HepG2 (cell line): ENCODE measurements at regions not wholly inside any gene's neighbourhood (a gene's known extent, or its start where the extent isn't known, plus 50 kb on each side); places are given as distances from the start of the nearest gene placed in this dataset.
A peak's percentile ranks its signal among the peaks of the same experiment; 100 is the strongest.

ENCODE experiments used
- DMAP1 ChIP-seq: IDR thresholded peaks from 2 replicates; pipeline ENCODE4 v1.6.1; 2016
- ETV5 ChIP-seq: IDR thresholded peaks from 2 replicates; pipeline ENCODE4 v1.6.1; 2018; ENCODE audit warnings: missing biosample characterization, missing genetic modification reagents, inconsistent platforms, borderline replicate concordance
- GTF3A ChIP-seq: sonication (generic); formaldehyde crosslinking; conservative IDR thresholded peaks from 2 replicates; pipeline ENCODE4 v1.4.0; 2020; ENCODE audit warnings: mild to moderate bottlenecking, missing genetic modification reagents
- HIC2 ChIP-seq: sonication (generic); formaldehyde crosslinking; IDR thresholded peaks from 2 replicates; pipeline ENCODE4 v1.9.0; 2022; ENCODE audit warnings: low read depth, missing genetic modification reagents
- ISL2 ChIP-seq: sonication (generic); formaldehyde crosslinking; IDR thresholded peaks from 2 replicates; pipeline ENCODE4 v1.5.0; 2020; ENCODE audit warnings: missing genetic modification reagents
- MXD1 ChIP-seq: sonication (generic); formaldehyde crosslinking; IDR thresholded peaks from 2 replicates; pipeline ENCODE4 v1.4.0; 2020; ENCODE audit warnings: mild to moderate bottlenecking, missing genetic modification reagents
- ZC3H13 ChIP-seq: sonication (generic); formaldehyde crosslinking; IDR thresholded peaks from 2 replicates; pipeline ENCODE4 v1.8.1; 2023; ENCODE audit warnings: mild to moderate bottlenecking, missing genetic modification reagents, moderate library complexity
- ZNF609 ChIP-seq: sonication (generic); formaldehyde crosslinking; IDR thresholded peaks from 2 replicates; pipeline ENCODE4 v1.4.0; 2020; ENCODE audit warnings: mild to moderate bottlenecking, missing genetic modification reagents, borderline replicate concordance
- ZNF746 ChIP-seq: sonication (generic); formaldehyde crosslinking; IDR thresholded peaks from 2 replicates; pipeline ENCODE4 v1.8.0; 2022; ENCODE audit warnings: mild to moderate bottlenecking, missing genetic modification reagents
- ZNF768 ChIP-seq: sonication (generic); formaldehyde crosslinking; IDR thresholded peaks from 2 replicates; pipeline ENCODE4 v1.4.0; 2020; ENCODE audit warnings: missing genetic modification reagents
- TF ChIP-seq, protein P1 (sequence below): sonication (generic); formaldehyde crosslinking; IDR thresholded peaks from 2 replicates; pipeline ENCODE4 v1.5.0; 2020; ENCODE audit warnings: missing genetic modification reagents
- TF ChIP-seq, protein P2 (sequence below): sonication (generic); formaldehyde crosslinking; conservative IDR thresholded peaks from 2 replicates; pipeline ENCODE4 v1.4.0; 2020; ENCODE audit warnings: missing genetic modification reagents
- TF ChIP-seq, protein P3 (sequence below): fragments of 450-650 bp; IDR thresholded peaks from 2 replicates; pipeline ENCODE4 v1.6.1; 2016
- TF ChIP-seq, protein P4 (sequence below): conservative IDR thresholded peaks from 2 replicates; pipeline ENCODE4 v1.6.1; 2018; ENCODE audit warnings: missing genetic modification reagents

DNA sequence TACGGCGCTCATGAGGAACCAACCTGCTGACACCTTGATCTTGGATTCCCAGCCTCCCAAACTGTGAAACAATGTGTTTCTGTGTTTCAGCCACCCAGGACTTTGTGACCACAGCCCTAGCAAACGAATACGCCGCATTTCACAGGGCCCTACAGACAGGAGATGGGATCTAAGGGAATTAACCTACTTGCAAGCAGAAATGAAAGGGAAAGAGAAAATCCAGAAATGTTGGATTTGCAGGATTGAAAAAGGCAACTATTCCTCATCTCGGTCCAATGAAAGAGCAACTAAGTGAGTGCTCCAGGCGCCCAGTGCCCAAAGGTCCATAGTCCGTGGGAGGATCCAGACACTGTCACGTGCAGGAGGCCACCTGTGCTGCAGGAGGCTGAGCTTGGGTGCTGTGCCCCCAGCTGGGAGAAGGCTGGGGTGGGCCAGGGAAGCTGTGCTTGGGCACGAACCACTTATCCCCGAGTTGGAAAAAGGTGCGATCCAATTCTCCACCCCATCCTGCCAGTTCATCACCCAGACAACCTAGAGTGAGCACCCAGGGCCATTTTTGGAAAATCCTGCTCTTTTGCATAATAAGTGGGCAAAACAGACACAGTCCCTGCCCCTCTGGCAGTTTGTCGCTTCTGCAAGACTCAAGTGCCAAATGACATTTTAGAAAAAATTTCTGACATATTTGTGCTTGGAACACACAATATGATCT, 177.9 kb downstream of the C9orf50 start (continued):
- TF ChIP-seq, protein P1, sequence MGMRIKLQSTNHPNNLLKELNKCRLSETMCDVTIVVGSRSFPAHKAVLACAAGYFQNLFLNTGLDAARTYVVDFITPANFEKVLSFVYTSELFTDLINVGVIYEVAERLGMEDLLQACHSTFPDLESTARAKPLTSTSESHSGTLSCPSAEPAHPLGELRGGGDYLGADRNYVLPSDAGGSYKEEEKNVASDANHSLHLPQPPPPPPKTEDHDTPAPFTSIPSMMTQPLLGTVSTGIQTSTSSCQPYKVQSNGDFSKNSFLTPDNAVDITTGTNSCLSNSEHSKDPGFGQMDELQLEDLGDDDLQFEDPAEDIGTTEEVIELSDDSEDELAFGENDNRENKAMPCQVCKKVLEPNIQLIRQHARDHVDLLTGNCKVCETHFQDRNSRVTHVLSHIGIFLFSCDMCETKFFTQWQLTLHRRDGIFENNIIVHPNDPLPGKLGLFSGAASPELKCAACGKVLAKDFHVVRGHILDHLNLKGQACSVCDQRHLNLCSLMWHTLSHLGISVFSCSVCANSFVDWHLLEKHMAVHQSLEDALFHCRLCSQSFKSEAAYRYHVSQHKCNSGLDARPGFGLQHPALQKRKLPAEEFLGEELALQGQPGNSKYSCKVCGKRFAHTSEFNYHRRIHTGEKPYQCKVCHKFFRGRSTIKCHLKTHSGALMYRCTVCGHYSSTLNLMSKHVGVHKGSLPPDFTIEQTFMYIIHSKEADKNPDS: no peak
- no peak for TF ChIP-seq GTF3A (CRISPR knock-in tag)
- TF ChIP-seq, protein P2, sequence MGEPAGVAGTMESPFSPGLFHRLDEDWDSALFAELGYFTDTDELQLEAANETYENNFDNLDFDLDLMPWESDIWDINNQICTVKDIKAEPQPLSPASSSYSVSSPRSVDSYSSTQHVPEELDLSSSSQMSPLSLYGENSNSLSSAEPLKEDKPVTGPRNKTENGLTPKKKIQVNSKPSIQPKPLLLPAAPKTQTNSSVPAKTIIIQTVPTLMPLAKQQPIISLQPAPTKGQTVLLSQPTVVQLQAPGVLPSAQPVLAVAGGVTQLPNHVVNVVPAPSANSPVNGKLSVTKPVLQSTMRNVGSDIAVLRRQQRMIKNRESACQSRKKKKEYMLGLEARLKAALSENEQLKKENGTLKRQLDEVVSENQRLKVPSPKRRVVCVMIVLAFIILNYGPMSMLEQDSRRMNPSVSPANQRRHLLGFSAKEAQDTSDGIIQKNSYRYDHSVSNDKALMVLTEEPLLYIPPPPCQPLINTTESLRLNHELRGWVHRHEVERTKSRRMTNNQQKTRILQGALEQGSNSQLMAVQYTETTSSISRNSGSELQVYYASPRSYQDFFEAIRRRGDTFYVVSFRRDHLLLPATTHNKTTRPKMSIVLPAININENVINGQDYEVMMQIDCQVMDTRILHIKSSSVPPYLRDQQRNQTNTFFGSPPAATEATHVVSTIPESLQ: 0 out of 2 replicates have a peak, but pooled peaks have one; percentile 32
- no peak for TF ChIP-seq ZC3H13 (CRISPR knock-in tag)
- TF ChIP-seq ZNF746 (CRISPR knock-in tag): peak; percentile 69
- TF ChIP-seq, protein P3, sequence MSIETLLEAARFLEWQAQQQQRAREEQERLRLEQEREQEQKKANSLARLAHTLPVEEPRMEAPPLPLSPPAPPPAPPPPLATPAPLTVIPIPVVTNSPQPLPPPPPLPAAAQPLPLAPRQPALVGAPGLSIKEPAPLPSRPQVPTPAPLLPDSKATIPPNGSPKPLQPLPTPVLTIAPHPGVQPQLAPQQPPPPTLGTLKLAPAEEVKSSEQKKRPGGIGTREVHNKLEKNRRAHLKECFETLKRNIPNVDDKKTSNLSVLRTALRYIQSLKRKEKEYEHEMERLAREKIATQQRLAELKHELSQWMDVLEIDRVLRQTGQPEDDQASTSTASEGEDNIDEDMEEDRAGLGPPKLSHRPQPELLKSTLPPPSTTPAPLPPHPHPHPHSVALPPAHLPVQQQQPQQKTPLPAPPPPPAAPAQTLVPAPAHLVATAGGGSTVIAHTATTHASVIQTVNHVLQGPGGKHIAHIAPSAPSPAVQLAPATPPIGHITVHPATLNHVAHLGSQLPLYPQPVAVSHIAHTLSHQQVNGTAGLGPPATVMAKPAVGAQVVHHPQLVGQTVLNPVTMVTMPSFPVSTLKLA: no peak
- TF ChIP-seq HIC2 (CRISPR knock-in tag): peak; percentile 83
- TF ChIP-seq ZNF609 (CRISPR knock-in tag): peak; percentile 75; the same call in 1 of the 2 replicates
- TF ChIP-seq ZNF768 (CRISPR knock-in tag): peak; percentile 65; the same call in 1 of the 2 replicates
- TF ChIP-seq DMAP1 (CRISPR knock-in tag): peak; percentile 76; the same call in 1 of the 2 replicates
- TF ChIP-seq ISL2 (CRISPR knock-in tag): peak; percentile 37; the same call in 1 of the 2 replicates
- TF ChIP-seq, protein P4, sequence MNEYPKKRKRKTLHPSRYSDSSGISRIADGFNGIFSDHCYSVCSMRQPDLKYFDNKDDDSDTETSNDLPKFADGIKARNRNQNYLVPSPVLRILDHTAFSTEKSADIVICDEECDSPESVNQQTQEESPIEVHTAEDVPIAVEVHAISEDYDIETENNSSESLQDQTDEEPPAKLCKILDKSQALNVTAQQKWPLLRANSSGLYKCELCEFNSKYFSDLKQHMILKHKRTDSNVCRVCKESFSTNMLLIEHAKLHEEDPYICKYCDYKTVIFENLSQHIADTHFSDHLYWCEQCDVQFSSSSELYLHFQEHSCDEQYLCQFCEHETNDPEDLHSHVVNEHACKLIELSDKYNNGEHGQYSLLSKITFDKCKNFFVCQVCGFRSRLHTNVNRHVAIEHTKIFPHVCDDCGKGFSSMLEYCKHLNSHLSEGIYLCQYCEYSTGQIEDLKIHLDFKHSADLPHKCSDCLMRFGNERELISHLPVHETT (CRISPR knock-in tag): 0 out of 2 replicates have a peak, but pooled peaks have one; percentile 47
- peak; percentile 50; the same call in 1 of the 2 replicates for TF ChIP-seq ETV5 (CRISPR knock-in tag)
- no peak for TF ChIP-seq MXD1 (CRISPR knock-in tag)
